HUES64 (cell line): ENCODE measurements at regions not wholly inside any gene's neighbourhood (a gene's known extent, or its start where the extent isn't known, plus 50 kb on each side); places are given as distances from the start of the nearest gene placed in this dataset.

Experiments used
- H3K27ac ChIP-seq: 2 replicates; pipeline ENCODE4 v1.7.0; 2013; ENCODE audit warnings: low read depth, low read length, inconsistent platforms
- H3K27me3 ChIP-seq: 2 replicates; pipeline ENCODE4 v1.6.1; 2013; ENCODE audit warnings: mild to moderate bottlenecking, low read length; ENCODE audit not compliant: insufficient read depth
- H3K36me3 ChIP-seq: 2 replicates; pipeline ENCODE4 v1.6.1; 2013; ENCODE audit warnings: mild to moderate bottlenecking, low read length; ENCODE audit not compliant: insufficient read depth
- H3K4me1 ChIP-seq: 2 replicates; pipeline ENCODE4 v1.6.1; 2013; ENCODE audit warnings: mild to moderate bottlenecking, low read length, moderate library complexity; ENCODE audit not compliant: insufficient read depth
- H3K4me3 ChIP-seq: 2 replicates; pipeline ENCODE4 v1.5.1; 2013; ENCODE audit warnings: mild to moderate bottlenecking, low read length, moderate library complexity
- H3K9ac ChIP-seq: 2 replicates; pipeline ENCODE4 v1.6.1; 2013; ENCODE audit warnings: mild to moderate bottlenecking, low read depth, low read length
- H3K9me3 ChIP-seq: 2 replicates; pipeline ENCODE4 v1.6.1; 2013; ENCODE audit warnings: low read depth, low read length; ENCODE audit not compliant: insufficient read depth
- WGBS: fragments of 150-250, 120-280 bp; methylation state at CpG from one replicate; pipeline ENCODE4 v1.1.7; 2013; ENCODE audit warnings: missing lambda C conversion rate; 5-methylcytosine and 5-hydroxymethylcytosine counted together

- Histone ChIP-seq H3K9me3 (no peaks in the 10 kb centered on the region), H3K27me3 (no peaks in the 10 kb centered on the region), H3K4me1 (no peaks in the 10 kb centered on the region), H3K27ac (no peak overlapping the region), H3K9ac (no peak overlapping the region), H3K4me3 (no peak overlapping the region), H3K36me3 (no peaks in the 10 kb centered on the region)
- no CpG with 5 or more reads among the region's 2 CpGs for WGBS
These were observed 649.0 kb upstream of the PCDH15 start for GRCh38 chr10:55449981-55450380.

- 94% methylated on average over 5 of the region's 5 CpGs for WGBS
- no peaks in the 10 kb centered on the region for H3K9me3 ChIP-seq
- H3K36me3 ChIP-seq, result no peaks in the 10 kb centered on the region
- H3K27me3 ChIP-seq, result no peaks in the 10 kb centered on the region
- H3K4me3 ChIP-seq, result no peak overlapping the region
- no peaks in the 10 kb centered on the region for H3K4me1 ChIP-seq
- no peak overlapping the region for H3K27ac ChIP-seq
- no peak overlapping the region for H3K9ac ChIP-seq
These were observed 645.5 kb upstream of the PCDH15 start for GRCh38 chr10:55446441-55447002.

GRCh38 chr10:55441777-55442176 lies 640.7 kb upstream of the PCDH15 start:
- Histone ChIP-seq H3K9me3 (no peaks in the 10 kb centered on the region), H3K9ac (no peak overlapping the region), H3K36me3 (no peaks in the 10 kb centered on the region), H3K4me3 (no peak overlapping the region), H3K27me3 (no peaks in the 10 kb centered on the region), H3K4me1 (no peaks in the 10 kb centered on the region), H3K27ac (no peak overlapping the region)
- 89% methylated on average over 2 of the region's 2 CpGs for WGBS

GRCh38 chr10:55426138-55426537 lies 625.1 kb upstream of the PCDH15 start:
- H3K27me3 ChIP-seq, result no peaks in the 10 kb centered on the region
- WGBS, result 91% methylated on average over 9 of the region's 9 CpGs
- no peaks in the 10 kb centered on the region for H3K36me3 ChIP-seq
- H3K27ac ChIP-seq, result no peak overlapping the region
- no peak overlapping the region for H3K9ac ChIP-seq
- H3K4me1 ChIP-seq, result no peaks in the 10 kb centered on the region
- H3K4me3 ChIP-seq, result no peak overlapping the region
- H3K9me3 ChIP-seq, result no peaks in the 10 kb centered on the region; the same call in 1 of the 2 replicates

- WGBS, result 74% methylated on average over 7 of the region's 7 CpGs
- no peaks in the 10 kb centered on the region for H3K27me3 ChIP-seq
- H3K4me3 ChIP-seq, result no peak overlapping the region
- H3K9me3 ChIP-seq, result no peaks in the 10 kb centered on the region
- H3K36me3 ChIP-seq, result no peaks in the 10 kb centered on the region
- H3K9ac ChIP-seq, result no peak overlapping the region
- H3K27ac ChIP-seq, result no peak overlapping the region
- H3K4me1 ChIP-seq, result peaks cover 5% of the 10 kb centered on the region; the same call in 1 of the 2 replicates
These were observed 609.4 kb upstream of the PCDH15 start for GRCh38 chr10:55410415-55410885.

- H3K4me1 ChIP-seq, result peaks cover 15% of the 10 kb centered on the region
- 70% methylated on average over 4 of the region's 6 CpGs for WGBS
- no peaks in the 10 kb centered on the region for H3K9me3 ChIP-seq
- no peaks in the 10 kb centered on the region for H3K27me3 ChIP-seq
- no peak overlapping the region for H3K27ac ChIP-seq
- no peaks in the 10 kb centered on the region for H3K36me3 ChIP-seq
- no peak overlapping the region for H3K4me3 ChIP-seq
- no peak overlapping the region for H3K9ac ChIP-seq
These were observed 603.1 kb upstream of the PCDH15 start for GRCh38 chr10:55404094-55404493.

- peak overlapping the region; percentile 53 for H3K27ac ChIP-seq
- H3K4me1 ChIP-seq, result peaks cover 25% of the 10 kb centered on the region
- no peaks in the 10 kb centered on the region for H3K27me3 ChIP-seq
- H3K9ac ChIP-seq, result no peak overlapping the region
- WGBS, result 82% methylated on average over 3 of the region's 3 CpGs
- H3K4me3 ChIP-seq, result no peak overlapping the region
- H3K9me3 ChIP-seq, result no peaks in the 10 kb centered on the region
- H3K36me3 ChIP-seq, result no peaks in the 10 kb centered on the region
These were observed 599.2 kb upstream of the PCDH15 start for GRCh38 chr10:55400075-55400849.

GRCh38 chr10:55398497-55398882 lies 597.5 kb upstream of the PCDH15 start:
- no peaks in the 10 kb centered on the region for H3K27me3 ChIP-seq
- no peaks in the 10 kb centered on the region for H3K36me3 ChIP-seq
- no peak overlapping the region for H3K9ac ChIP-seq
- no peaks in the 10 kb centered on the region for H3K9me3 ChIP-seq
- no CpG with 5 or more reads among the region's 1 CpG for WGBS
- no peak overlapping the region for H3K4me3 ChIP-seq
- H3K4me1 ChIP-seq, result peaks cover 33% of the 10 kb centered on the region
- no peak overlapping the region for H3K27ac ChIP-seq

- Histone ChIP-seq H3K9me3 (no peaks in the 10 kb centered on the region), H3K27me3 (no peaks in the 10 kb centered on the region), H3K4me3 (no peak overlapping the region), H3K4me1 (peaks cover 33% of the 10 kb centered on the region), H3K36me3 (no peaks in the 10 kb centered on the region), H3K9ac (no peak overlapping the region), H3K27ac (no peak overlapping the region)
- 94% methylated on average over 7 of the region's 7 CpGs for WGBS
These were observed 596.9 kb upstream of the PCDH15 start for GRCh38 chr10:55397777-55398496.

- no peak overlapping the region for H3K9ac ChIP-seq
- H3K9me3 ChIP-seq, result no peaks in the 10 kb centered on the region
- no peak overlapping the region for H3K27ac ChIP-seq
- H3K4me1 ChIP-seq, result peaks cover 9% of the 10 kb centered on the region; the same call in 1 of the 2 replicates
- no peak overlapping the region for H3K4me3 ChIP-seq
- H3K27me3 ChIP-seq, result no peaks in the 10 kb centered on the region
- no peaks in the 10 kb centered on the region for H3K36me3 ChIP-seq
- WGBS, result 94% methylated on average over 1 of the region's 1 CpG
These were observed 577.2 kb upstream of the PCDH15 start for GRCh38 chr10:55378196-55378595.

- Histone ChIP-seq H3K36me3 (no peaks in the 10 kb centered on the region), H3K9me3 (no peaks in the 10 kb centered on the region), H3K4me3 (no peak overlapping the region), H3K4me1 (peaks cover 9% of the 10 kb centered on the region), H3K9ac (no peak overlapping the region), H3K27me3 (no peaks in the 10 kb centered on the region), H3K27ac (no peak overlapping the region)
- 78% methylated on average over 2 of the region's 2 CpGs for WGBS
These were observed 573.9 kb upstream of the PCDH15 start for GRCh38 chr10:55374917-55375316.
